Neutrophil (primary cell): ENCODE measurements at regions not wholly inside any gene's neighbourhood (a gene's known extent, or its start where the extent isn't known, plus 50 kb on each side); places are given as distances from the start of the nearest gene placed in this dataset.

Source experiments
- H3K27ac ChIP-seq: fragments of 200-600 bp; sonication (generic); 2 replicates; pipeline ENCODE4 v1.5.1; 2016; ENCODE audit warnings: mild to moderate bottlenecking, moderate library complexity
- H3K27me3 ChIP-seq: fragments of 200-600 bp; sonication (generic); 2 replicates; pipeline ENCODE4 v1.6.0; 2016; ENCODE audit warnings: mild to moderate bottlenecking
- H3K36me3 ChIP-seq: fragments of 200-600 bp; sonication (generic); 2 replicates; pipeline ENCODE4 v1.5.1; 2017
- H3K4me1 ChIP-seq, 2 experiments: fragments of 200-600 bp in 1 of 2; sonication (generic) in 1 of 2; 1 replicate in 1 of 2; 2 replicates in 1 of 2; pipeline versions ENCODE4 v1.5.1 to v1.6.1; 2013 to 2016; ENCODE audit warnings: low read depth in 1 of 2, low read length in 1 of 2, mild to moderate bottlenecking in 1 of 2, moderate library complexity in 1 of 2; ENCODE audit not compliant: control insufficient read depth in 1 of 2, insufficient read depth in 1 of 2
- H3K4me3 ChIP-seq, 2 experiments: fragments of 200-600 bp in 1 of 2; sonication (generic) in 1 of 2; 1 replicate in 1 of 2; 2 replicates in 1 of 2; pipeline ENCODE4 v1.5.1; 2013 to 2016; ENCODE audit warnings: low read depth in 1 of 2, low read length in 1 of 2, mild to moderate bottlenecking in 1 of 2, moderate library complexity in 1 of 2
- H3K9me3 ChIP-seq: fragments of 200-600 bp; sonication (generic); 2 replicates; pipeline ENCODE4 v1.5.1; 2016
- TF ChIP-seq, protein P1 (sequence below): fragments of 200-600 bp; sonication (generic); IDR thresholded peaks from 2 replicates; pipeline ENCODE4 v1.5.1; 2016; ENCODE audit warnings: antibody characterized with exemption

DNA sequence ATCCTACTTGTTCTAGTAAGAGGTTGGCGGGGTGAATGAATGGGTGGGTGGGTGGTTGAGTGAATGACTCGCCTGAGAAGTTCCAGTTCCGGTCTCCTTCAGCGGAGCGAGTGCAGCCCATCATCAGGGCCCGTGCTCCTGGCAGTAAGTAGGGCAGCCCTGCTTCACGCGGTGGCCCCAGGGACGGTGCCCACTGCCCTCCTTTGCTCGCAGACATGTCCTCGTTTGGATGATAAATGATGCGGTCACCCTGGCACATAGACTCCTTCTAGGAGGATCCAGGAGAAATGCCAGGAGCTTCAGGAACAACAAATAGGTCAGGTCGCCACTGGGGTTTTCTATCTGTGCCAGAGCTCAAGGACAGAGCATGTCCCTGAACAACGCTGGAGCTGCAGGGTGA lies 370.8 kb downstream of the CTTN start:
- TF ChIP-seq, protein P1, sequence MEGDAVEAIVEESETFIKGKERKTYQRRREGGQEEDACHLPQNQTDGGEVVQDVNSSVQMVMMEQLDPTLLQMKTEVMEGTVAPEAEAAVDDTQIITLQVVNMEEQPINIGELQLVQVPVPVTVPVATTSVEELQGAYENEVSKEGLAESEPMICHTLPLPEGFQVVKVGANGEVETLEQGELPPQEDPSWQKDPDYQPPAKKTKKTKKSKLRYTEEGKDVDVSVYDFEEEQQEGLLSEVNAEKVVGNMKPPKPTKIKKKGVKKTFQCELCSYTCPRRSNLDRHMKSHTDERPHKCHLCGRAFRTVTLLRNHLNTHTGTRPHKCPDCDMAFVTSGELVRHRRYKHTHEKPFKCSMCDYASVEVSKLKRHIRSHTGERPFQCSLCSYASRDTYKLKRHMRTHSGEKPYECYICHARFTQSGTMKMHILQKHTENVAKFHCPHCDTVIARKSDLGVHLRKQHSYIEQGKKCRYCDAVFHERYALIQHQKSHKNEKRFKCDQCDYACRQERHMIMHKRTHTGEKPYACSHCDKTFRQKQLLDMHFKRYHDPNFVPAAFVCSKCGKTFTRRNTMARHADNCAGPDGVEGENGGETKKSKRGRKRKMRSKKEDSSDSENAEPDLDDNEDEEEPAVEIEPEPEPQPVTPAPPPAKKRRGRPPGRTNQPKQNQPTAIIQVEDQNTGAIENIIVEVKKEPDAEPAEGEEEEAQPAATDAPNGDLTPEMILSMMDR = no peak
- H3K9me3 ChIP-seq = no peaks in the 10 kb centered on the region
- no peak overlapping the region for H3K27ac ChIP-seq

GRCh38 chr11:70769521-70769920 lies 371.2 kb downstream of the CTTN start:
- H3K27me3 ChIP-seq = no peaks in the 10 kb centered on the region
- TF ChIP-seq, protein P1 = no peak

More for the DNA sequence above, 370.8 kb downstream of the CTTN start:
- Histone ChIP-seq H3K27me3 (no peaks in the 10 kb centered on the region), H3K4me1 (no peaks in the 10 kb centered on the region), H3K4me3 (no peak overlapping the region), H3K36me3 (no peaks in the 10 kb centered on the region)

DNA sequence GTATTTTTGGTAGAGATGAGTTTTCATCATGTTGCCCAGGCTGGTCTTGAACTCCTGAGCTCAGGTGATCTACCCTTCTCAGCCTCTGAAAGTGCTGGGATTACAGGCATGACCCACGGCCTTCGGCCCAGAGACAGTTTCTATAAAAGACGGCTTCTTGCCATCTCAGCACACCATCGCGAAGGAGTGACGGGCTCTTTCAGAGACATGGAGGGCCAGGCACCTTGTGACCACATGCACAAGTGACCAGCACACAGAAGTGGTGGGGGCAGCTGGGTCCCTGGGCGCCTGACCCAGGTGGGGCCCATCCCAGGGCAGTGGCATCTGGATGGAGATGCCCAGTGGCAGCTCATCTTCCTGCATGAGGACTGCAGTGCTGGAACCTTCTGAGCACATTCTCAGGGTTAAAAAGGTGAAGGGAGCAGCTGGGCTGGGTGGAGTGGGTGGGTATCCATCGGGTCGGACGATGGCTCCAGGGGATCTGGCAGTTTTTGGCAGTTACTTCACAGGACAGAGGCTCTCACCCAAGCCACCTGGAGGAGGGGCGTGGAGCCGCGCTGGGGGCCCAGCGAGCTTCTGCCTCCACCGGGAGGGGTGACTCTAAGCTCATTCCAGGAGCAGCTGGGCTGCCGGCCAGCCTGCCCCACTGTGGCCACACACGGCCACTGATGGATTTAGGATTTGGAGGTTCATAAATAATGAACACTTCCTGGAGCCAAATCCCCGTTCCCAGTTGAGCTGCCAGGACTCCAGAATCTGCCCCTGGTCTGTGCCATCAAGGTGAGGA lies 373.0 kb downstream of the CTTN start:
- TF ChIP-seq, protein P1 = no peak
- Histone ChIP-seq H3K9me3 (no peaks in the 10 kb centered on the region), H3K4me3 (no peak overlapping the region), H3K27ac (no peak overlapping the region), H3K27me3 (no peaks in the 10 kb centered on the region), H3K4me1 (no peaks in the 10 kb centered on the region), H3K36me3 (no peaks in the 10 kb centered on the region)

More at GRCh38 chr11:70769521-70769920, 371.2 kb downstream of the CTTN start:
- no peak overlapping the region for H3K4me3 ChIP-seq
- no peak overlapping the region for H3K27ac ChIP-seq
- no peaks in the 10 kb centered on the region for H3K9me3 ChIP-seq
- H3K36me3 ChIP-seq = no peaks in the 10 kb centered on the region
- H3K4me1 ChIP-seq = no peaks in the 10 kb centered on the region

DNA sequence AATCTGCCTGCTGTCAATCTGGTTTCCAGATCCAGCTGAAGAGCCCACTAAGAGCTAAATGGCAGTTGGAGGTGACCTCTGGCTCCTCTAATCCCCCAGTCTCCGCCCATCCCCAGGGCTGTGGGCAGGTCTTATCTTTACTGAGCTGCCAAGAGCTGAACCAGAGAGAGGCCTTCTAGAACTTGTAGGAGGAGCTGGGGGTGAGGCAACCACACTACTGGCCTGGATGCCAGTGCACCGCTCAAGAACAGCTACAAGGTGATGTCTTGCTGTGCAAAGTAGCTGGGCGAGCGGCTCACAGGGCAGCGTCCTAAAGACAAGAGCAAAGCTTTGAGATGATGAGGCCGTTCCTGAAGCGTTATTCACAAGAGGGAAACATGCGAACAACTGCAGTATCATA lies 374.6 kb downstream of the CTTN start:
- H3K4me3 ChIP-seq = no peak overlapping the region
- TF ChIP-seq, protein P1 = no peak
- no peak overlapping the region for H3K27ac ChIP-seq
- H3K36me3 ChIP-seq = no peaks in the 10 kb centered on the region
- H3K4me1 ChIP-seq = no peaks in the 10 kb centered on the region
- H3K9me3 ChIP-seq = no peaks in the 10 kb centered on the region
- H3K27me3 ChIP-seq = no peaks in the 10 kb centered on the region

- H3K27me3 ChIP-seq = no peaks in the 10 kb centered on the region
- H3K4me1 ChIP-seq = no peaks in the 10 kb centered on the region
- H3K27ac ChIP-seq = no peak overlapping the region
- TF ChIP-seq, protein P1 = no peak
- no peaks in the 10 kb centered on the region for H3K9me3 ChIP-seq
- H3K4me3 ChIP-seq = no peak overlapping the region
- H3K36me3 ChIP-seq = no peaks in the 10 kb centered on the region
These were observed 377.2 kb downstream of the CTTN start for GRCh38 chr11:70775386-70776075.
